GM18517 (cell line): ENCODE measurements at regions not wholly inside any gene's neighbourhood (a gene's known extent, or its start where the extent isn't known, plus 50 kb on each side); places are given as distances from the start of the nearest gene placed in this dataset.
A peak's percentile ranks its signal among the peaks of the same experiment; 100 is the strongest.
"Not testable (repeated sequence)": the region's sequence is repeated elsewhere in the genome, so short reads cannot be mapped to it uniquely, and the experiment has no call there.

Source experiments
- ATAC-seq: cut with Tn5 transposase; IDR thresholded peaks from one replicate; pipeline ENCODE4 v1.9.1; 2021; ENCODE audit warnings: mild to moderate bottlenecking, moderate library complexity; ENCODE audit not compliant: unreplicated experiment

GRCh38 chr4:159906517-159906916, 803.6 kb downstream of the RAPGEF2 start:
- ATAC-seq = no peak

GRCh38 chr4:159910721-159911120, 807.8 kb downstream of the RAPGEF2 start:
- ATAC-seq = no peak

GRCh38 chr4:159922119-159922518, 819.2 kb downstream of the RAPGEF2 start:
- no peak for ATAC-seq

GRCh38 chr4:159925770-159926169, 822.9 kb downstream of the RAPGEF2 start:
- ATAC-seq = no peak

GRCh38 chr4:159926871-159927270, 824.0 kb downstream of the RAPGEF2 start:
- no peak for ATAC-seq

- ATAC-seq = no peak
Measured at GRCh38 chr4:159927781-159928180, 824.9 kb downstream of the RAPGEF2 start.

GRCh38 chr4:159934602-159935001, 831.7 kb downstream of the RAPGEF2 start:
- not testable (repeated sequence) for ATAC-seq

GRCh38 chr4:159937595-159937994, 834.7 kb downstream of the RAPGEF2 start:
- peak; percentile 93 for ATAC-seq

- ATAC-seq = not testable (repeated sequence)
Measured at GRCh38 chr4:159939681-159940080, 836.8 kb downstream of the RAPGEF2 start.

- ATAC-seq = no peak
Measured at GRCh38 chr4:159941076-159941475, 838.2 kb downstream of the RAPGEF2 start.

- no peak for ATAC-seq
Measured at GRCh38 chr4:159944477-159944876, 841.6 kb downstream of the RAPGEF2 start.

GRCh38 chr4:159946983-159947615, 844.2 kb downstream of the RAPGEF2 start:
- ATAC-seq = peak; percentile 55

- ATAC-seq = no peak
Measured at GRCh38 chr4:159950707-159951106, 847.8 kb downstream of the RAPGEF2 start.

GRCh38 chr4:159966746-159967145, 863.9 kb downstream of the RAPGEF2 start:
- no peak for ATAC-seq

GRCh38 chr4:159976871-159977482, 874.1 kb downstream of the RAPGEF2 start:
- ATAC-seq = not testable (repeated sequence)

- ATAC-seq = no peak
Measured at GRCh38 chr4:159977907-159978617, 875.2 kb downstream of the RAPGEF2 start.

GRCh38 chr4:159979351-159979750, 876.5 kb downstream of the RAPGEF2 start:
- no peak for ATAC-seq

GRCh38 chr4:159979953-159980352, 877.1 kb downstream of the RAPGEF2 start:
- no peak for ATAC-seq

- no peak for ATAC-seq
Measured at GRCh38 chr4:159980826-159981468, 878.1 kb downstream of the RAPGEF2 start.

GRCh38 chr4:159981469-159981856, 878.6 kb downstream of the RAPGEF2 start:
- no peak for ATAC-seq

GRCh38 chr4:159983082-159983481, 880.2 kb downstream of the RAPGEF2 start:
- no peak for ATAC-seq
